GM12864 (cell line): ENCODE measurements at regions not wholly inside any gene's neighbourhood (a gene's known extent, or its start where the extent isn't known, plus 50 kb on each side); places are given as distances from the start of the nearest gene placed in this dataset.

Source experiments
- DNase-seq: peaks from one replicate; pipeline ENCODE4 v3.0.0-alpha.2; 2011; ENCODE audit warnings: low read depth
- H3K4me3 ChIP-seq: 2 replicates; pipeline ENCODE4 v1.5.1; 2011; ENCODE audit warnings: mild to moderate bottlenecking, low read depth, low read length, control low read depth
- TF ChIP-seq, protein P1 (sequence below): IDR thresholded peaks from 2 replicates; pipeline ENCODE4 v1.5.1; 2011; ENCODE audit warnings: low read depth, mild to moderate bottlenecking, moderate library complexity, low read length, control low read depth, inconsistent platforms; ENCODE audit errors: missing control alignments

DNA sequence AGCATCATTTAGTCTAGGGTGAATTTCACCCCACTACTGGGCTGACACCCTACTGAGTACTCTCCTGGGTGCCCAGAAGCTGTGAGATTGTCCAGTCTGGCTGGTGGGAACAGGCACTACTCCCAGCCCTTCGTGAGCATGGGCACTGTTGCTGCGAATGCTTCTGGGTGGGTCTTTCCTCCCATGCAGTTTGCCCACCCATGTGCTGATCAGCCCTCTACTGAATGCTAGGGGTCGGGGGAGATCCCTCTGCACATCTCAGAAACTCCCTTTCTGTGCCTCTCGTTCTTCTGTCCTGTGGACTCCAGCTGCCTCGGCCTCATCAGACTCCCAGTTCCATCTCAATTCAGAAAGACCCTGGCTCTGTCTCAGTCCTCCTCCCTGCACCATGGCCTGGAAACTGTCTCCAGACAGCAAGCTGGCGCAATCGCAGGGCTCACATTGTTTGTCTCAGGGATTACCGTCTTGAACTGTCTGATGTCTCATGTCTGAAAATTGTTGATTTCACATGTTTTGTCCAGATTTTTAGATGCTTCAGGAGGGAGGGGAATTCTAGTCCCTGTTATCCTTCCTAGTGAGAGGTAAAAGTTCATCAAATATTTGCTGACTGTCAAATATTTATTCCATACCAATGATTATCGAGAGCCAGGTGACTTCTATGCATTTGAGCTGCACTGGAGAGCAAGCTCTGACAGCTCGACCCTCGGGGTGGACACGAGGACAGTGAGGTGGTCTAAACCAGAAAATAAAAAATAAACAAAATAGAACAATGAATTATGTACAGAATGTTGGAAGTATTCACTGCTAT, 316.6 kb upstream of the RTL1 start:
- no peak for DNase-seq
- no peak overlapping the region for H3K4me3 ChIP-seq
- TF ChIP-seq, protein P1, sequence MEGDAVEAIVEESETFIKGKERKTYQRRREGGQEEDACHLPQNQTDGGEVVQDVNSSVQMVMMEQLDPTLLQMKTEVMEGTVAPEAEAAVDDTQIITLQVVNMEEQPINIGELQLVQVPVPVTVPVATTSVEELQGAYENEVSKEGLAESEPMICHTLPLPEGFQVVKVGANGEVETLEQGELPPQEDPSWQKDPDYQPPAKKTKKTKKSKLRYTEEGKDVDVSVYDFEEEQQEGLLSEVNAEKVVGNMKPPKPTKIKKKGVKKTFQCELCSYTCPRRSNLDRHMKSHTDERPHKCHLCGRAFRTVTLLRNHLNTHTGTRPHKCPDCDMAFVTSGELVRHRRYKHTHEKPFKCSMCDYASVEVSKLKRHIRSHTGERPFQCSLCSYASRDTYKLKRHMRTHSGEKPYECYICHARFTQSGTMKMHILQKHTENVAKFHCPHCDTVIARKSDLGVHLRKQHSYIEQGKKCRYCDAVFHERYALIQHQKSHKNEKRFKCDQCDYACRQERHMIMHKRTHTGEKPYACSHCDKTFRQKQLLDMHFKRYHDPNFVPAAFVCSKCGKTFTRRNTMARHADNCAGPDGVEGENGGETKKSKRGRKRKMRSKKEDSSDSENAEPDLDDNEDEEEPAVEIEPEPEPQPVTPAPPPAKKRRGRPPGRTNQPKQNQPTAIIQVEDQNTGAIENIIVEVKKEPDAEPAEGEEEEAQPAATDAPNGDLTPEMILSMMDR = no peak

DNA sequence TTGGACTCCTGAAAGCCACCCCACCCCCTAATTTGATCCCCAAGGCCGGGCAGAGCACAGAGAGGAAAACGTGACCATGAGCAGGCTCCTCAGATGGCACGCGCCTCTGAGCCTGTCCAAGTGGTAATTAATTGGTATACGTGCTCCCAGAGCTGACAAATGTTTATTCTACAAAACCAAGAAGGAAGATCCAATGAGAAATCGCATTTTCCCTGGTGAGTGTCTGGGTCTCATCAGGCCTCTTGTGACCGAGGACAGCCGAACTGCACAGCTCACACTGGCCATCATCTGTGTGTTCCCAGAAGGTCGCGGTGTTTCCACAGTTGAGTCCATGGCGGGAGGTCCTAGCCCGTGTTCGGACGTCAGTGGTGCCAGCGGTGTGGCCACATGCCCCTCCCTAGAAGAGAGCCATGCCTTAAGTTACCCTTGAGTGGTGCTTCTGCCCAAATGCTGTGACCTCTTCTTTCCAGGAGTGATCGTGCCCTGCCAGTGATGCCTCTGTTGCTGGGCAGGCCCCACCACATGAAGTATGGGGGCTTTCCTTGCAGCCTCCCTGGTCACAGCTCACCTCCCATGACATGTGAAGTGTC, 317.5 kb upstream of the RTL1 start:
- no peak overlapping the region for H3K4me3 ChIP-seq
- no peak for DNase-seq
- TF ChIP-seq, protein P1 = no peak

DNA sequence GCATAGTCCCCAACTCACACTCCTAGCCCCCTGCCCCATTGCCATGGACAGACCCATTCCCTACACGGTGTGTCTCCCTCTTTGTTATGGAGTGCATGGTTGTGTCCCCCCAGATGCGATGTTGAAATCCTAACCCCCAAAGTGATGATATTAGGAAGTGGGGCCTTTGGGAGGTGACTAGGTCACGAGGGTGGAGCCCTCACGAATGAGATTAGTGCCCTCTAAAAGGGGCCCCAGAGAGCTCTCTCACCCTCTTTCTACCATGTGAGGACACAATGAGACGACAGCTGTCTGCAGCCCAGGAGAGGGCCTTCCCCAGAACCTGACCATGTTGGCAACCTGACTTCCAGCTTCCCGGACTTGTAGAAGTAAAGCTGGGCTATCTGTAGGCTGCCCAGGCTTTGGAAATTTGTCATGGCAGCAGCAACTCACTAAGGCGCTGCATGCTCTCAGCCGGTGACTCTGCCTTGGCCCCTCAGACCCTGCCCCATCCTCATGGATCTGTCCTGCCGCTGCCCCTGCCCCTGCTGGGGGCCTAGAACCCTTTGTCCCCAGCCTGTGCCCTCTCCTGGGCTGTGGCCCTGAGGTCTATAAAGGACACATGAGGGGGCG, 318.1 kb upstream of the RTL1 start:
- DNase-seq = no peak
- H3K4me3 ChIP-seq = no peak overlapping the region
- TF ChIP-seq, protein P1 = no peak

DNA sequence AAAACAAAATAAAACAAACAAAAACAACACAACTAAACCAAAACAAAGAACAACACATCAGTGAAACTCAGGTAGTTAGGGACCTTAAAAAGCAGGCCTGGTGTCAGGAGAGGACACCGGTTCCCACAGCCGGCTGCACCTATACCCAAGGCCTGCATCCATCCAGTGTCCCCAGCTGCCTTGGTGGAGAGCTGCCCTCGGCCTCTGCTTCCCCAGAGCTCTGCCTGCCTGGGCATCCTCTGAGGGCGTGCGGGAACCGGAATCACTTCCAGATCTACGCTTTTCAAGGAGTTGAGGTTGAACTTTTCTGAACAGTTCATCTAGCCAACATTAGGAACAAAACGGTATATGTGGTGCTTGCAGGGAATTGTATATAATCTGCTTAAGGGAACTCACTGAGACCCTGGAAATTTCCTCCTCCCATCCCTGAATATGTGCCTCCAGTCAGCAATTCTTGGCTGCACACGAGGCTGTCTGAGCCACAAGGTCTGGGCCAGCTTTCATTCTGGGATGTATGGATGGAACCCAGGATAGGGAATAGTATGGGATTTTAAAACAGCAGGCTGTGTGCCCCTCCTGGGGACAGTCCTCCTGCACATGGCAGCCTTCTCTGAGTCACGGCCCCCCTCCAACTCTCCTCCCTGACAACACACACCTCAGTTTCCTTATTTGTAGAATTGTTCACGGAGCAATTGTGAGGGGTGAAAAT, 319.0 kb upstream of the RTL1 start:
- TF ChIP-seq, protein P1 = no peak
- no peak overlapping the region for H3K4me3 ChIP-seq
- DNase-seq = no peak

DNA sequence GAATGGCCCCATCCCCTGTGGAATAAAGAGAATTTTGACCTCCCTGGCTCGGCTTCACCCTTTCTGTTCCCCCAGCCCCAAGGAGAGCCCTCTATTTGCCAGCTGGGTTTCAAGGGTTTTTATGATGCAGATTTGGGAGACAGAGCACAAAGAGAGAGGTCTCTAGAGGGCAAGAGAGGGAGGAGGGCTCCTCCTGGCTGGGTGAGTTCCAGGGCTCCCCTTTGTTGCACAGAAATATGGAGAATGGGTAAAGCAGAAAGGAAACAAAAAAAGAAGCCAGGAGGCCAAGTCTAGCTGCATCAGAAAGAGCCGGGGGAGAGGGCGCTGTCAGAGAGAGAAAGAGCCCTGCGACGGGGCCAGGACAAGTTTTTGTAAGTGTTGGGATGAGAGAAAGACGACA, 319.6 kb upstream of the RTL1 start:
- DNase-seq = no peak
- TF ChIP-seq, protein P1 = no peak

DNA sequence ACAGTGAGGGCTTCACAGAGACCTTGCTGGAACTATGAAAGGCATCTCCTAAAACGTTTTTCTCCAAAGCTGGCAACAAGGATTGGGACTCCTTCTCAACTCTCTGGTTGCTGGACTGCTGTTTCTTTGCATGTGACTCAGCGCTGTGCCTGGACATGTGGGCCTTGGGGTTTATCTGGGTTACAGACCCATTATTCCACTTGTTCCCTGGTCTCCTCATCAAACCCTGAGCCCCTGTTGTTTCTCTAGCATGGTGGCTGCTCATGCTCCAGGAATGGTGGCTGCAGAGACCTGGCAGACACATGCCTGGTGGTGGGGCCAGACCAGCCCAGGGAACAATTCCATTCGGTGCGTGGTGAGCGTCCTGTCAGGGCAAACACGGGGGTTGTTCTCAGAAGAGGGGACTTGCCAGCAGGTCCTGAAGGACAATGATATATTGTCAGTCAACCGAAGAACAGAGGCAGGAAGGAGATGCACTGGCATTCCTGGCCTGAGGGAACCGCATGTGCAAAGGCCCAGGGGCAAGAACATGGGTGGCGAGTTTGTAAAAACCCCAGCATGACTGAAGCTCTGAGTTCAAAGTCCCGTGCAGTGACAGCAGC, 320.1 kb upstream of the RTL1 start:
- no peak for DNase-seq
- TF ChIP-seq, protein P1 = no peak
- H3K4me3 ChIP-seq = no peak overlapping the region

More for the DNA sequence above, 319.6 kb upstream of the RTL1 start:
- H3K4me3 ChIP-seq = no peak overlapping the region
